Stomach (tissue), 4 donors: ENCODE measurements at regions not wholly inside any gene's neighbourhood (a gene's known extent, or its start where the extent isn't known, plus 50 kb on each side); places are given as distances from the start of the nearest gene placed in this dataset.

Source experiments
- EP300 ChIP-seq: sonication (generic); formaldehyde crosslinking; IDR thresholded peaks from one replicate; pipeline ENCODE4 v1.6.1; 2017; ENCODE audit warnings: antibody characterized with exemption
- POLR2A ChIP-seq, 4 donors: fragments of 450-650 bp; IDR thresholded peaks; one replicate each; pipeline ENCODE4 v1.6.1; 2016; ENCODE audit warnings: antibody characterized with exemption in 4 of 4, control low read depth in 2 of 4, mild to moderate bottlenecking in 1 of 4, moderate library complexity in 1 of 4
- POLR2AphosphoS5 ChIP-seq, 3 donors: sonication (generic); formaldehyde crosslinking; IDR thresholded peaks; one replicate each; pipeline ENCODE4 v1.6.1; 2016; ENCODE audit warnings: antibody characterized with exemption in 3 of 3
- TF ChIP-seq, protein P1 (sequence below), 7 experiments: fragments of 450-650 bp in 4 of 7; fragments of 200-600 bp in 3 of 7; sonication (generic) in 3 of 7; IDR thresholded peaks; one replicate each; pipeline ENCODE4 v1.5.1; 2016 to 2019; ENCODE audit warnings: antibody characterized with exemption in 7 of 7, control low read depth in 2 of 7, mild to moderate bottlenecking in 1 of 7

- no peak for TF ChIP-seq POLR2AphosphoS5 (IDR thresholded peaks at IDR 0.05)
- TF ChIP-seq, protein P1, sequence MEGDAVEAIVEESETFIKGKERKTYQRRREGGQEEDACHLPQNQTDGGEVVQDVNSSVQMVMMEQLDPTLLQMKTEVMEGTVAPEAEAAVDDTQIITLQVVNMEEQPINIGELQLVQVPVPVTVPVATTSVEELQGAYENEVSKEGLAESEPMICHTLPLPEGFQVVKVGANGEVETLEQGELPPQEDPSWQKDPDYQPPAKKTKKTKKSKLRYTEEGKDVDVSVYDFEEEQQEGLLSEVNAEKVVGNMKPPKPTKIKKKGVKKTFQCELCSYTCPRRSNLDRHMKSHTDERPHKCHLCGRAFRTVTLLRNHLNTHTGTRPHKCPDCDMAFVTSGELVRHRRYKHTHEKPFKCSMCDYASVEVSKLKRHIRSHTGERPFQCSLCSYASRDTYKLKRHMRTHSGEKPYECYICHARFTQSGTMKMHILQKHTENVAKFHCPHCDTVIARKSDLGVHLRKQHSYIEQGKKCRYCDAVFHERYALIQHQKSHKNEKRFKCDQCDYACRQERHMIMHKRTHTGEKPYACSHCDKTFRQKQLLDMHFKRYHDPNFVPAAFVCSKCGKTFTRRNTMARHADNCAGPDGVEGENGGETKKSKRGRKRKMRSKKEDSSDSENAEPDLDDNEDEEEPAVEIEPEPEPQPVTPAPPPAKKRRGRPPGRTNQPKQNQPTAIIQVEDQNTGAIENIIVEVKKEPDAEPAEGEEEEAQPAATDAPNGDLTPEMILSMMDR (IDR thresholded peaks at IDR 0.05): no peak
- TF ChIP-seq EP300: no peak
- no peak for TF ChIP-seq POLR2A (IDR thresholded peaks at IDR 0.05)
Measured at GRCh38 chr1:218715961-218716669, 371.0 kb downstream of the TGFB2 start.
